ENCODE measurements at regions not wholly inside any gene's neighbourhood (a gene's known extent, or its start where the extent isn't known, plus 50 kb on each side); places are given as distances from the start of the nearest gene placed in this dataset.
"Not testable (repeated sequence)": the region's sequence is repeated elsewhere in the genome, so short reads cannot be mapped to it uniquely, and the experiment has no call there.

- no peak for DNase-seq
Measured at GRCh38 chr4:103307453-103308247, 109.5 kb upstream of the CENPE start.

- peak; percentile 21 for DNase-seq
Measured at GRCh38 chr4:103306870-103307375, 108.8 kb upstream of the CENPE start.

GRCh38 chr4:103305355-103305754, 107.2 kb upstream of the CENPE start:
- DNase-seq = no peak

- DNase-seq = no peak
Measured at GRCh38 chr4:103303011-103303410, 104.9 kb upstream of the CENPE start.

GRCh38 chr4:103292959-103293358, 94.8 kb upstream of the CENPE start:
- no peak for DNase-seq

GRCh38 chr4:103292373-103292772, 94.2 kb upstream of the CENPE start:
- no peak for DNase-seq

- peak; percentile 4 for DNase-seq
Measured at GRCh38 chr4:103289186-103289585, 91.0 kb upstream of the CENPE start.

GRCh38 chr4:103272174-103272573, 74.0 kb upstream of the CENPE start:
- no peak for DNase-seq

- DNase-seq = no peak
Measured at GRCh38 chr4:103268746-103269145, 70.6 kb upstream of the CENPE start.

GRCh38 chr4:103264905-103265304, 66.8 kb upstream of the CENPE start:
- no peak for DNase-seq

GRCh38 chr4:103256068-103256467, 57.9 kb upstream of the CENPE start:
- not testable (repeated sequence) for DNase-seq
